ENCODE measurements at regions not wholly inside any gene's neighbourhood (a gene's known extent, or its start where the extent isn't known, plus 50 kb on each side); places are given as distances from the start of the nearest gene placed in this dataset.

- no peak for TF ChIP-seq CTCF (IDR thresholded peaks at IDR 0.05; ENCODE audit: low read depth, low read length)
- TF ChIP-seq POLR2A (IDR thresholded peaks at IDR 0.05; ENCODE audit: extremely low read depth, insufficient read length) = no peak
Measured at GRCh38 chr10:80708185-80708584, 170.5 kb downstream of the SH2D4B start.
